ENCODE measurements at regions not wholly inside any gene's neighbourhood (a gene's known extent, or its start where the extent isn't known, plus 50 kb on each side); places are given as distances from the start of the nearest gene placed in this dataset.

GRCh38 chr2:241936457-241937133, 67.1 kb downstream of the RTP5 start:
- DNase-seq (ENCODE audit: low spot score) = no peak
- TF ChIP-seq, protein P1, sequence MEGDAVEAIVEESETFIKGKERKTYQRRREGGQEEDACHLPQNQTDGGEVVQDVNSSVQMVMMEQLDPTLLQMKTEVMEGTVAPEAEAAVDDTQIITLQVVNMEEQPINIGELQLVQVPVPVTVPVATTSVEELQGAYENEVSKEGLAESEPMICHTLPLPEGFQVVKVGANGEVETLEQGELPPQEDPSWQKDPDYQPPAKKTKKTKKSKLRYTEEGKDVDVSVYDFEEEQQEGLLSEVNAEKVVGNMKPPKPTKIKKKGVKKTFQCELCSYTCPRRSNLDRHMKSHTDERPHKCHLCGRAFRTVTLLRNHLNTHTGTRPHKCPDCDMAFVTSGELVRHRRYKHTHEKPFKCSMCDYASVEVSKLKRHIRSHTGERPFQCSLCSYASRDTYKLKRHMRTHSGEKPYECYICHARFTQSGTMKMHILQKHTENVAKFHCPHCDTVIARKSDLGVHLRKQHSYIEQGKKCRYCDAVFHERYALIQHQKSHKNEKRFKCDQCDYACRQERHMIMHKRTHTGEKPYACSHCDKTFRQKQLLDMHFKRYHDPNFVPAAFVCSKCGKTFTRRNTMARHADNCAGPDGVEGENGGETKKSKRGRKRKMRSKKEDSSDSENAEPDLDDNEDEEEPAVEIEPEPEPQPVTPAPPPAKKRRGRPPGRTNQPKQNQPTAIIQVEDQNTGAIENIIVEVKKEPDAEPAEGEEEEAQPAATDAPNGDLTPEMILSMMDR (IDR thresholded peaks at IDR 0.05; ENCODE audit: extremely low read depth, missing control alignments) = no peak

GRCh38 chr2:241937297-241937696, 67.8 kb downstream of the RTP5 start:
- TF ChIP-seq, protein P1 (IDR thresholded peaks at IDR 0.05; ENCODE audit: extremely low read depth, missing control alignments) = no peak
- no peak for DNase-seq (ENCODE audit: low spot score)

DNA sequence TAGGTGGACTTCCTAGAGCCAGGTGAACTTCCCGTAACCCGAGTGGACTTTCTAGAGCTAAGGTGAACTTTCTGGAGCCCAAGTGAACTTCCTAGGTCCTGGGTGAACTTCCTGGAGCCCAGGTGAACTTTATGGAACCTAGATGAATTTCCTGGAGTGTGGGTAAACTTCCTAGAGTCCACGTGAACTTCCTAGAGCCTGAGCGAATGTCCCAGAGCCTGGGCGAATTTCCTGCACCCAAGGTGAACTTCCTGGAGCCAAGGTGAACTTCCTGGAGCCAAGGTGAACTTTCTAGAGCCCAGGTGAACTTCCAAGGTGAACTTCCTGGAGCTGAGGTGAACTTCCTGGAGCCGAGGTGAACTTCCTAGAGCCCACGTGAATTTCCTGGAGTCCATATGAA, 70.0 kb downstream of the RTP5 start:
- no peak for DNase-seq (ENCODE audit: low spot score)
- TF ChIP-seq, protein P1 (IDR thresholded peaks at IDR 0.05; ENCODE audit: extremely low read depth, missing control alignments) = no peak

- TF ChIP-seq, protein P1 (IDR thresholded peaks at IDR 0.05; ENCODE audit: extremely low read depth, missing control alignments) = peak; percentile 11
- no peak for DNase-seq (ENCODE audit: low spot score)
Measured at GRCh38 chr2:241940329-241940728, 70.8 kb downstream of the RTP5 start.

DNA sequence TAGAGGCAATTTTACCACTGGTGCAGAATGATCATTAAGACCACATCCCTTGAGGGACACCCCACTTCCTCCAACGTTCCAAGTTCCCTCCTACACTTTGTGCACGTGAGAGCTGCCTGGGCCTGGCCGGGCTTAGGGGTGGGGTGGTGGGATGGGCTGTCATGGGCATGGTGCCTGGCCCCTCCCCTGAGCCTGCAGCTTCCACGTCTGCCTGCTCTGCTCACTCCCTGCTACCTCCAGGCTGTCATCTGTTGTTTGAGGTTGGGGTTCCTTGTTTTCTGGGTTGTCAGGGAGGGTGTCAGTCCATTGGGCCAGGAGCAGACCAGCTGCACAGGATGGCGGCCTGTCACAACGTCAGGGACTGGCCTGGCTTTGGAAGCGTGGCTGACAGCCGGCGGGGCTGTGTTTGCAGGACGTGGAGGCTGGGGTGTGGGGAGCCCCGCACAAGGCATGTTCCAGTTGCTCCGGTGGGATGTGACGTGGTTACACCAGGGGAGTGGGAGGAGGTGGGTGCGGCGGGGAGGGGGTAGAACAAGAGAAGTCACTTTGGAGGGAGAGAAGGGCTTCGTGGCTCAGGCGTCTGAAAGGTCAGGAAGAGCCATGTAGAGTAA, 72.3 kb downstream of the RTP5 start:
- TF ChIP-seq, protein P1 (IDR thresholded peaks at IDR 0.05; ENCODE audit: extremely low read depth, missing control alignments) = no peak
- DNase-seq (ENCODE audit: low spot score) = no peak

- DNase-seq (ENCODE audit: low spot score) = no peak
- TF ChIP-seq, protein P1 (IDR thresholded peaks at IDR 0.05; ENCODE audit: extremely low read depth, missing control alignments) = no peak
Measured at GRCh38 chr2:241942416-241943208, 73.1 kb downstream of the RTP5 start.
